Neural cell (in vitro differentiated cells): ENCODE measurements at regions not wholly inside any gene's neighbourhood (a gene's known extent, or its start where the extent isn't known, plus 50 kb on each side); places are given as distances from the start of the nearest gene placed in this dataset.

Experiments used
- EP300 ChIP-seq: fragments of 450-650 bp; conservative IDR thresholded peaks from 2 replicates; pipeline ENCODE4 v1.6.1; 2014; ENCODE audit warnings: antibody characterized with exemption, mild to moderate bottlenecking, moderate library complexity; ENCODE audit not compliant: poor library complexity, severe bottlenecking
- POLR2AphosphoS5 ChIP-seq: IDR thresholded peaks from 2 replicates; pipeline ENCODE4 v1.6.1; 2012

DNA sequence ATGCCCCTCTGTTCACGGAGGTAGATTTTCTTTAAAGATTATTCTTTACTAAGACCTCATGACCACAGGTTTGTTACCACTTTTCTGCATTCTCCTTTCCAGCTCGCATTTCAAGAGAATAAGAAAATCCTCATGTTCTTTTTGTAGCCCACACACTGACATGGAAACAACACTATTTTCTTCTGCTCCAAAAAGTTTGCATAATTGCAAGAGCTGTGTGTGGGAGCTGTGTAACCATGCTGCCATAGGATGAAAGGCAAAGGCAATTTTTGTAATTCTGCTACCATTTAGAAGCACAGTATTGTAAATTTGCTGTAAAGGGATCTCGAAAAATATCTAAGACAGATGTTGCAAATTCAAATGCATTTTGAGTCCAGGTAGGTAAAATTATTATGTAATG is 302.4 kb upstream of the EMCN start:
- no peak for TF ChIP-seq EP300
- no peak for TF ChIP-seq POLR2AphosphoS5
